GM23338 (cell line): ENCODE measurements at regions not wholly inside any gene's neighbourhood (a gene's known extent, or its start where the extent isn't known, plus 50 kb on each side); places are given as distances from the start of the nearest gene placed in this dataset.

Experiments used
- ATAC-seq: fragments of 200-7000 bp; cut with Tn5 transposase; 3 replicates; pipeline ENCODE4 v1.9.1; 2020
- DNase-seq: peaks from one replicate; pipeline ENCODE4 v3.0.0-alpha.2; 2015; ENCODE audit warnings: low spot score
- H2AFZ ChIP-seq: fragments of 200-600 bp; sonication (generic); 2 replicates; pipeline ENCODE4 v1.8.0; 2016; ENCODE audit warnings: antibody characterized with exemption, mild to moderate bottlenecking, moderate library complexity
- H3F3A ChIP-seq: fragments of 200-600 bp; sonication (generic); replicated peaks from 2 replicates; pipeline ENCODE4 v1.8.0; 2017; ENCODE audit warnings: antibody characterized with exemption, mixed run types, low read depth
- H3K27ac ChIP-seq: fragments of 200-600 bp; sonication (generic); 2 replicates; pipeline ENCODE4 v1.6.1; 2016; ENCODE audit warnings: low read depth
- H3K27me3 ChIP-seq: fragments of 200-600 bp; sonication (generic); 2 replicates; pipeline ENCODE4 v1.8.0; 2016; ENCODE audit warnings: mild to moderate bottlenecking, mixed run types, moderate library complexity; ENCODE audit not compliant: insufficient read depth
- H3K36me3 ChIP-seq: fragments of 200-600 bp; sonication (generic); 2 replicates; pipeline ENCODE4 v1.8.0; 2016; ENCODE audit warnings: mild to moderate bottlenecking; ENCODE audit not compliant: insufficient read depth
- H3K4me1 ChIP-seq: fragments of 200-600 bp; sonication (generic); 2 replicates; pipeline ENCODE4 v1.8.0; 2016; ENCODE audit warnings: mild to moderate bottlenecking, moderate library complexity; ENCODE audit not compliant: insufficient read depth
- H3K4me2 ChIP-seq: fragments of 200-600 bp; sonication (generic); 2 replicates; pipeline ENCODE4 v1.7.1; 2017; ENCODE audit warnings: mixed run types
- H3K4me3 ChIP-seq: fragments of 200-600 bp; sonication (generic); 2 replicates; pipeline ENCODE4 v1.6.1; 2016; ENCODE audit warnings: mixed run types
- H3K79me2 ChIP-seq: fragments of 200-600 bp; sonication (generic); replicated peaks from 2 replicates; pipeline ENCODE4 v1.8.0; 2017; ENCODE audit warnings: mild to moderate bottlenecking; ENCODE audit not compliant: insufficient read depth
- H3K9me2 ChIP-seq: fragments of 200-600 bp; sonication (generic); 2 replicates; pipeline ENCODE4 v1.8.0; 2017; ENCODE audit not compliant: insufficient read depth
- H4K20me1 ChIP-seq: fragments of 200-600 bp; sonication (generic); replicated peaks from 2 replicates; pipeline ENCODE4 v1.8.0; 2017; ENCODE audit warnings: mild to moderate bottlenecking; ENCODE audit not compliant: insufficient read depth
- H3K27ac Mint-ChIP-seq: 2 replicates; pipeline ENCODE4 v1.8.0; 2020; ENCODE audit warnings: inconsistent platforms, mild to moderate bottlenecking, moderate library complexity, mixed read lengths
- H3K27me3 Mint-ChIP-seq: 3 replicates; pipeline ENCODE4 v1.8.0; 2022; ENCODE audit warnings: low read depth, mild to moderate bottlenecking, moderate library complexity, mixed read lengths, inconsistent platforms; ENCODE audit not compliant: insufficient read depth, poor library complexity
- H3K36me3 Mint-ChIP-seq: 3 replicates; pipeline ENCODE4 v1.8.0; 2021; ENCODE audit warnings: low read depth, mild to moderate bottlenecking, inconsistent platforms, moderate library complexity, mixed read lengths
- H3K4me1 Mint-ChIP-seq: 3 replicates; pipeline ENCODE4 v1.8.0; 2020; ENCODE audit warnings: mild to moderate bottlenecking, inconsistent platforms, mixed read lengths
- H3K4me3 Mint-ChIP-seq: 3 replicates; pipeline ENCODE4 v1.8.0; 2021; ENCODE audit warnings: moderate library complexity, mild to moderate bottlenecking, inconsistent platforms, mixed read lengths
- H3K9me3 Mint-ChIP-seq: 3 replicates; pipeline ENCODE4 v1.8.0; 2020; ENCODE audit warnings: moderate library complexity, mild to moderate bottlenecking, inconsistent platforms, mixed read lengths
- CREB1 ChIP-seq: fragments of 250-450 bp; sonication (Bioruptor Pico); IDR thresholded peaks from 2 replicates; pipeline ENCODE4 v1.5.0; 2020; ENCODE audit warnings: low read depth, mild to moderate bottlenecking, moderate library complexity
- CTCF ChIP-seq, 2 experiments: fragments of 200-600 bp in 1 of 2; sonication (generic) in 1 of 2; conservative IDR thresholded peaks; 2 replicates each; pipeline versions ENCODE4 v1.5.1 to v1.6.1; 2016 to 2017; ENCODE audit warnings: antibody characterized with exemption in 2 of 2, low read depth in 2 of 2, mild to moderate bottlenecking in 2 of 2, moderate library complexity in 1 of 2
- ETS1 ChIP-seq: IDR thresholded peaks from 2 replicates; pipeline ENCODE4 v1.6.1; 2016; ENCODE audit warnings: antibody characterized with exemption
- EZH2 ChIP-seq: fragments of 200-600 bp; sonication (generic); IDR thresholded peaks from one replicate; pipeline ENCODE4 v1.8.0; 2017; ENCODE audit warnings: antibody characterized with exemption, mild to moderate bottlenecking, low read depth; ENCODE audit not compliant: unreplicated experiment
- EZH2phosphoT487 ChIP-seq: fragments of 200-600 bp; sonication (generic); IDR thresholded peaks from one replicate; pipeline ENCODE4 v1.8.1; 2018; ENCODE audit warnings: antibody characterized with exemption; ENCODE audit not compliant: unreplicated experiment
- JUNB ChIP-seq: IDR thresholded peaks from one replicate; pipeline ENCODE4 v1.6.1; 2016; ENCODE audit warnings: antibody characterized with exemption; ENCODE audit not compliant: unreplicated experiment
- NANOG ChIP-seq: IDR thresholded peaks from 2 replicates; pipeline ENCODE4 v1.6.1; 2016; ENCODE audit warnings: antibody characterized with exemption, borderline replicate concordance
- REST ChIP-seq: IDR thresholded peaks from one replicate; pipeline ENCODE4 v1.6.1; 2018; ENCODE audit warnings: antibody characterized with exemption; ENCODE audit not compliant: unreplicated experiment
- STAT1 ChIP-seq: IDR thresholded peaks from one replicate; pipeline ENCODE4 v1.6.1; 2016; ENCODE audit warnings: antibody characterized with exemption; ENCODE audit not compliant: unreplicated experiment
- ZNF114 ChIP-seq: fragments of 250-450 bp; sonication (Bioruptor Pico); IDR thresholded peaks from 2 replicates; pipeline ENCODE4 v1.5.0; 2020; ENCODE audit warnings: mild to moderate bottlenecking, moderate library complexity
- ZNF331 ChIP-seq: fragments of 250-450 bp; sonication (Bioruptor Pico); IDR thresholded peaks from 2 replicates; pipeline ENCODE4 v1.5.0; 2020; ENCODE audit warnings: low read depth, mild to moderate bottlenecking, moderate library complexity

- Histone ChIP-seq H2AFZ (peak overlapping the region; percentile 91), H3K27ac (no peak overlapping the region), H3K9me2 (no peaks in the 10 kb centered on the region; the same call in 1 of the 2 replicates), H3K4me1 (peaks cover 28% of the 10 kb centered on the region), H3F3A (no peaks in the 10 kb centered on the region), H3K4me2 (no peak overlapping the region), H3K27me3 (no peaks in the 10 kb centered on the region), H3K79me2 (no peaks in the 10 kb centered on the region), H3K36me3 (no peaks in the 10 kb centered on the region), H3K4me3 (no peak overlapping the region), H4K20me1 (no peaks in the 10 kb centered on the region)
- Mint-ChIP-seq H3K27ac (no peak overlapping the region), H3K4me3 (no peak overlapping the region), H3K36me3 (peaks cover 14% of the 10 kb centered on the region), H3K27me3 (peaks cover 1% of the 10 kb centered on the region), H3K9me3 (no peaks in the 10 kb centered on the region), H3K4me1 (peaks cover 26% of the 10 kb centered on the region)
- ATAC-seq (no peak), DNase-seq (no peak)
- TF ChIP-seq ZNF114 (CRISPR knock-in tag) (no peak), CREB1 (no peak), ETS1 (no peak), EZH2phosphoT487 (no peak), CTCF (conservative IDR thresholded peaks at IDR 0.05; ENCODE audit: low read depth in 2 of 2) (no peak), STAT1 (no peak)
These were observed 1237.9 kb downstream of the ROBO2 start for GRCh38 chr3:78277801-78278200.

- Histone ChIP-seq H3K4me2 (no peak overlapping the region), H3F3A (no peaks in the 10 kb centered on the region), H3K9me2 (no peaks in the 10 kb centered on the region; the same call in 1 of the 2 replicates), H3K4me1 (peaks cover 28% of the 10 kb centered on the region), H3K27me3 (no peaks in the 10 kb centered on the region), H3K79me2 (no peaks in the 10 kb centered on the region), H3K4me3 (no peak overlapping the region), H3K36me3 (no peaks in the 10 kb centered on the region), H4K20me1 (no peaks in the 10 kb centered on the region), H3K27ac (no peak overlapping the region), H2AFZ (no peak overlapping the region)
- ATAC-seq (no peak), DNase-seq (no peak)
- Mint-ChIP-seq H3K4me3 (no peak overlapping the region), H3K27me3 (peaks cover 1% of the 10 kb centered on the region), H3K4me1 (peaks cover 26% of the 10 kb centered on the region), H3K36me3 (peaks cover 14% of the 10 kb centered on the region), H3K9me3 (no peaks in the 10 kb centered on the region), H3K27ac (no peak overlapping the region)
- TF ChIP-seq EZH2: no peak
- no peak for TF ChIP-seq JUNB
- no peak for TF ChIP-seq ETS1
- 0 out of 2 replicates have a peak, but pooled peaks have one; percentile 24 for TF ChIP-seq NANOG
- no peak for TF ChIP-seq REST
- TF ChIP-seq EZH2phosphoT487: no peak
- no peak for TF ChIP-seq ZNF331 (CRISPR knock-in tag)
- TF ChIP-seq ZNF114 (CRISPR knock-in tag): no peak
These were observed 1239.2 kb downstream of the ROBO2 start for GRCh38 chr3:78279091-78279490.
